Gastroesophageal sphincter (tissue), 4 donors: ENCODE measurements at regions not wholly inside any gene's neighbourhood (a gene's known extent, or its start where the extent isn't known, plus 50 kb on each side); places are given as distances from the start of the nearest gene placed in this dataset.

Experiments used
- ATAC-seq: fragments of 150-250 bp; one replicate; pipeline ENCODE4 v1.9.1; 2016; ENCODE audit warnings: mild to moderate bottlenecking, moderate library complexity
- H3K27ac ChIP-seq, 4 donors: fragments of 200-600 bp; sonication (generic) in 3 of 4; 1 replicate in 3 of 4; 2 replicates in 1 of 4; pipeline ENCODE4 v1.5.1; 2016 to 2019
- H3K27me3 ChIP-seq: fragments of 200-600 bp; sonication (generic); one replicate; pipeline ENCODE4 v1.5.1; 2019
- H3K36me3 ChIP-seq, 2 donors: fragments of 200-600 bp; sonication (generic); one replicate each; pipeline ENCODE4 v1.5.1; 2019; ENCODE audit warnings: control low read depth in 1 of 2
- H3K4me1 ChIP-seq, 3 donors: fragments of 200-600 bp; sonication (generic); 1 replicate in 2 of 3; 2 replicates in 1 of 3; pipeline ENCODE4 v1.5.1; 2016 to 2019; ENCODE audit warnings: control low read depth in 2 of 3
- H3K4me3 ChIP-seq, 2 donors: fragments of 200-600 bp; sonication (generic); one replicate each; pipeline ENCODE4 v1.5.1; 2019; ENCODE audit warnings: mild to moderate bottlenecking in 1 of 2, moderate library complexity in 1 of 2
- H3K9me3 ChIP-seq, 3 donors: fragments of 200-600 bp; sonication (generic); one replicate each; pipeline ENCODE4 v1.5.1; 2017 to 2019; ENCODE audit warnings: control low read depth in 2 of 3
- EP300 ChIP-seq: sonication (generic); formaldehyde crosslinking; IDR thresholded peaks from one replicate; pipeline ENCODE4 v1.6.1; 2017; ENCODE audit warnings: antibody characterized with exemption, mild to moderate bottlenecking
- POLR2A ChIP-seq, 2 donors: fragments of 450-650 bp; IDR thresholded peaks; one replicate each; pipeline ENCODE4 v1.6.1; 2017; ENCODE audit warnings: antibody characterized with exemption in 2 of 2, mild to moderate bottlenecking in 2 of 2, moderate library complexity in 1 of 2
- POLR2AphosphoS5 ChIP-seq: sonication (generic); formaldehyde crosslinking; IDR thresholded peaks from one replicate; pipeline ENCODE4 v1.6.1; 2017; ENCODE audit warnings: antibody characterized with exemption
- WGBS, 2 donors: methylation state at CpG; one replicate each; pipeline ENCODE4 v1.1.5; 2018; ENCODE audit warnings: low coverage in 1 of 2; 5-methylcytosine and 5-hydroxymethylcytosine counted together
- TF ChIP-seq, protein P1 (sequence below), 4 experiments: fragments of 200-600 bp in 2 of 4; fragments of 450-650 bp in 2 of 4; sonication (generic) in 1 of 4; IDR thresholded peaks; one replicate each; pipeline ENCODE4 v1.5.1; 2017 to 2019; ENCODE audit warnings: antibody characterized with exemption in 4 of 4, mild to moderate bottlenecking in 2 of 4, moderate library complexity in 2 of 4

DNA sequence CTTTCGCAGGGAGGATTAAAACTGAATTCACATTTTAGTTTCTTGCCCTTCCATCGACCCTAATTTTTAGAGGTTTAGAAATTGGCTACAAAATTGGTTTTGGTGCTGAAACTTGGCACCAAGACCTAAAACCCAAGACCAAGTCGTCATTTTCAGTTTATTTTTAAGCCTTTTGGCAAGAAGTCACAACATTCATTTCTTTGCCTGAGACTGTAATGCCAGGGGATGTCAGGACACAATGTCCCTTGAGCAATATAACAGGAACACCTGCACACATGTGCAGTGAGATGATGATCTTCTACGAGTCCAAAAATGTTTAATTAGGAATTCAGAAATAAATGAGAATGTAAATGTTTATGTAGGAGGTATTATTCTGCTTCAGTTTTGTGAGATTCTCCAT is 335.4 kb upstream of the ANKRD30A start:
- H3K36me3 ChIP-seq, result no peaks in the 10 kb centered on the region
- H3K4me3 ChIP-seq, result no peak overlapping the region
- TF ChIP-seq, protein P1, sequence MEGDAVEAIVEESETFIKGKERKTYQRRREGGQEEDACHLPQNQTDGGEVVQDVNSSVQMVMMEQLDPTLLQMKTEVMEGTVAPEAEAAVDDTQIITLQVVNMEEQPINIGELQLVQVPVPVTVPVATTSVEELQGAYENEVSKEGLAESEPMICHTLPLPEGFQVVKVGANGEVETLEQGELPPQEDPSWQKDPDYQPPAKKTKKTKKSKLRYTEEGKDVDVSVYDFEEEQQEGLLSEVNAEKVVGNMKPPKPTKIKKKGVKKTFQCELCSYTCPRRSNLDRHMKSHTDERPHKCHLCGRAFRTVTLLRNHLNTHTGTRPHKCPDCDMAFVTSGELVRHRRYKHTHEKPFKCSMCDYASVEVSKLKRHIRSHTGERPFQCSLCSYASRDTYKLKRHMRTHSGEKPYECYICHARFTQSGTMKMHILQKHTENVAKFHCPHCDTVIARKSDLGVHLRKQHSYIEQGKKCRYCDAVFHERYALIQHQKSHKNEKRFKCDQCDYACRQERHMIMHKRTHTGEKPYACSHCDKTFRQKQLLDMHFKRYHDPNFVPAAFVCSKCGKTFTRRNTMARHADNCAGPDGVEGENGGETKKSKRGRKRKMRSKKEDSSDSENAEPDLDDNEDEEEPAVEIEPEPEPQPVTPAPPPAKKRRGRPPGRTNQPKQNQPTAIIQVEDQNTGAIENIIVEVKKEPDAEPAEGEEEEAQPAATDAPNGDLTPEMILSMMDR (IDR thresholded peaks at IDR 0.05), result no peak
- no peak for TF ChIP-seq POLR2A (IDR thresholded peaks at IDR 0.05)
- peak; percentile 57 for TF ChIP-seq EP300
- TF ChIP-seq POLR2AphosphoS5, result peak; percentile 98
- H3K9me3 ChIP-seq, result no peaks in the 10 kb centered on the region
- H3K27ac ChIP-seq, result peak overlapping the region; percentile 54 to 70 (median 68)
- H3K4me1 ChIP-seq, result peaks cover 0 to 18% (median 0%) of the 10 kb centered on the region in 3 donors
- WGBS, 2 donors, result 15 to 21% methylated on average over 4 of the region's 4 CpGs
- no peaks in the 10 kb centered on the region for H3K27me3 ChIP-seq
- ATAC-seq, result peak; percentile 90

DNA sequence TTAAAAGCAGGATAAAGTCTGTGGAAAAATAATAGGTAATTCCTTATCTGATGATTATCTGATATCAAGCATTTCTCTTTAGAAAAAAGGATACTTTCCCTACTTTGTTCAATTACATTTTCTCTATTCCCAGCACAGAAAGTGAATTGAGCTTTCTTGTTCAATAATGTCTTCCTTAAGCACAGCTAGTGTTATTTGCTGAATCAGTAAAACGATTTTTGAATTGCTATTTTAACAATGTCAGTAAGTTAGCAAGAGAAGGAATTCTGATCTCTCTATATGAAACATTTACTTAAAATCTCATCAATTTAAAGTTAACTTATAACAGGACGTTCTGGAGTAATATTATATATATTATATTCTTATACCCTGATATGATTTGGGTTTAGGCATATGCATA is 337.2 kb upstream of the ANKRD30A start:
- TF ChIP-seq EP300, result no peak
- no peak for TF ChIP-seq POLR2A (IDR thresholded peaks at IDR 0.05)
- TF ChIP-seq POLR2AphosphoS5, result no peak
- TF ChIP-seq, protein P1 (IDR thresholded peaks at IDR 0.05), result no peak
- Histone ChIP-seq H3K9me3 (no peaks in the 10 kb centered on the region), H3K4me1 (peaks cover 0 to 18% (median 0%) of the 10 kb centered on the region in 3 donors), H3K27me3 (no peaks in the 10 kb centered on the region), H3K36me3 (no peaks in the 10 kb centered on the region), H3K27ac (no peak overlapping the region), H3K4me3 (no peak overlapping the region)
- 79 to 85% methylated on average over 2 of the region's 2 CpGs for WGBS, 2 donors
- no peak for ATAC-seq

DNA sequence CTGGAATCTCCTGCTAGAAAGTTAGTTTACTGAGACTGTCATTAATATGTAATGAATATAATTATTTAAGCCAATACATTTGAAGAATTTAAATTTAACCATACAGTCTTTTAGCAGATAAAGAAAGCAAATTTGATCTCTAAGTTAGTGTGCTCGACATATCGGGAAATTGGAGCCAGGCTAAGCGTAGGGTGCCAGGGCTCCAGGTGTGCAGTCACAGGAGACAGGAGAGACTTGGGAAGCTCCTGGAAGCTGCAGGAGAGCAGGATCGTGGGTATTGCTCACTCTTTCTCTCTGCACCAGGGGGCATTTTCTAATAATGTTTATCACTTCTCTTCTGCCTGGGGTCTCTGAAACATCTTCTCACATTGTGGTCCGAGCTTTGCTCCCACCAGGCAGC is 342.0 kb upstream of the ANKRD30A start:
- ATAC-seq, result no peak
- Histone ChIP-seq H3K4me1 (no peaks in the 10 kb centered on the region), H3K36me3 (no peaks in the 10 kb centered on the region), H3K9me3 (no peaks in the 10 kb centered on the region), H3K4me3 (no peak overlapping the region), H3K27ac (no peak overlapping the region), H3K27me3 (no peaks in the 10 kb centered on the region)
- TF ChIP-seq, protein P1 (IDR thresholded peaks at IDR 0.05), result no peak
- TF ChIP-seq EP300 (no peak), POLR2AphosphoS5 (no peak), POLR2A (IDR thresholded peaks at IDR 0.05) (no peak)
- WGBS, 2 donors, result 83 to 86% methylated on average over 1 to 5 of the region's 5 CpGs

DNA sequence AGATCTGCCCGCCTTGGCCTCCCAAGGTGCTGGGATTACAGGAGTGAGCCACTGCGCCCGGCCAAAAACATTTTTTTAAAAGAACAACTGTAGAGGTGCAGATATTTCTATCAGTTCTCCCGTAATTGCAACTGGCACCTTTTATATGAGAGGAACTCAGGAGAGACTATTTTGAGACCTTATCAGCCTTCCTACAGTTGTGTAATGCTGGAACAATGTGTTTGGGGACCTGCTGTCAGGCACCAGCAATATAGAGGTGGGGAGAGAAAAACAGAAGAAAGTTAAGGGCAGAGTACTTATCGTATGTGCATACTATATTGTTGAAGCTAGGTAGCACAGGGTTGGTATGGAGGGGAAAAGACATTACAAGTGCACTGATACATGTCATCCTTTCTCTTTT is 343.8 kb upstream of the ANKRD30A start:
- Histone ChIP-seq H3K4me3 (no peak overlapping the region), H3K4me1 (no peaks in the 10 kb centered on the region), H3K27ac (no peak overlapping the region), H3K9me3 (no peaks in the 10 kb centered on the region), H3K27me3 (no peaks in the 10 kb centered on the region), H3K36me3 (no peaks in the 10 kb centered on the region)
- no peak for ATAC-seq
- no peak for TF ChIP-seq POLR2A (IDR thresholded peaks at IDR 0.05)
- TF ChIP-seq EP300, result no peak
- no peak for TF ChIP-seq POLR2AphosphoS5
- TF ChIP-seq, protein P1 (IDR thresholded peaks at IDR 0.05), result no peak
- 76 to 82% methylated on average over 4 to 5 of the region's 5 CpGs for WGBS, 2 donors

DNA sequence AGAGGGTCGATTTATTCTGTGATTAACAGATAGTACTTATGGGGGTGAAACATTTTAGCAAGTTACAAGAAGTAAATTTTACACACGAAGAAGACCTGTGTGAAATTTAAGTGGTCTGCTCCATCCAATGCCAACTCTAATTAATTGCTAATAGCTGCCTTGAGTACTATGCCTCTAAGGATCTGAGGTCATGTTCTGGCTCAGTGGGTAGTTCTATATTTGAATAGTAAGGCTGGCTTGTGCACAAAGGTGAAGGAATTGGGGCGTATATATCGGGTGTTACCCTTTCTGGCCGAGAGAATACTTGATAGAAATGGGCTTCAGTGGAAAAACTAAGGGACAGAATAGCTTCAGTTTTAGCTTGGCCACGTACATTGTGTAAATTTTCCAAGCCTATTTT is 345.2 kb upstream of the ANKRD30A start:
- no peak for ATAC-seq
- TF ChIP-seq POLR2AphosphoS5 (no peak), EP300 (no peak), POLR2A (IDR thresholded peaks at IDR 0.05) (no peak)
- TF ChIP-seq, protein P1 (IDR thresholded peaks at IDR 0.05), result no peak
- Histone ChIP-seq H3K36me3 (no peaks in the 10 kb centered on the region), H3K9me3 (no peaks in the 10 kb centered on the region), H3K27me3 (no peaks in the 10 kb centered on the region), H3K27ac (no peak overlapping the region), H3K4me3 (no peak overlapping the region), H3K4me1 (no peaks in the 10 kb centered on the region)
- 66 to 71% methylated on average over 6 of the region's 6 CpGs for WGBS, 2 donors
